SK-N-SH treated with all-trans-retinoic acid at 6 μM for 48 hours (cell line): ENCODE measurements at regions not wholly inside any gene's neighbourhood (a gene's known extent, or its start where the extent isn't known, plus 50 kb on each side); places are given as distances from the start of the nearest gene placed in this dataset.

Experiments used
- ESRRG ChIP-seq: fragments of 250-450 bp; sonication (Bioruptor Pico); IDR thresholded peaks from 2 replicates; pipeline ENCODE4 v1.6.1; 2021; ENCODE audit warnings: mild to moderate bottlenecking
- GLIS3 ChIP-seq: fragments of 250-450 bp; sonication (Bioruptor Pico); IDR thresholded peaks from 2 replicates; pipeline ENCODE4 v1.5.0; 2020; ENCODE audit warnings: mild to moderate bottlenecking, moderate library complexity
- OSR1 ChIP-seq: fragments of 250-450 bp; sonication (Bioruptor Pico); IDR thresholded peaks from 2 replicates; pipeline ENCODE4 v1.8.0; 2022; ENCODE audit warnings: moderate library complexity, mild to moderate bottlenecking, inconsistent platforms
- PATZ1 ChIP-seq: fragments of 250-450 bp; sonication (Bioruptor Pico); IDR thresholded peaks from 2 replicates; pipeline ENCODE4 v1.8.0; 2020; ENCODE audit warnings: mild to moderate bottlenecking, moderate library complexity, borderline replicate concordance
- RARB ChIP-seq: fragments of 250-450 bp; sonication (Bioruptor Pico); IDR thresholded peaks from 2 replicates; pipeline ENCODE4 v1.8.0; 2021; ENCODE audit warnings: mild to moderate bottlenecking, moderate library complexity
- TCF4 ChIP-seq: fragments of 250-450 bp; sonication (Bioruptor Pico); IDR thresholded peaks from 2 replicates; pipeline ENCODE4 v1.8.0; 2021; ENCODE audit warnings: mild to moderate bottlenecking, moderate library complexity, borderline replicate concordance
- ZC3H10 ChIP-seq: fragments of 250-450 bp; sonication (Bioruptor Pico); IDR thresholded peaks from 2 replicates; pipeline ENCODE4 v1.5.1; 2021; ENCODE audit warnings: mild to moderate bottlenecking, moderate library complexity

GRCh38 chr10:78349165-78349516, 315.5 kb downstream of the RPS24 start:
- TF ChIP-seq OSR1 (no peak), PATZ1 (CRISPR knock-in tag) (no peak), GLIS3 (CRISPR knock-in tag) (no peak), RARB (no peak), ESRRG (CRISPR knock-in tag) (no peak), TCF4 (CRISPR knock-in tag) (no peak), ZC3H10 (CRISPR knock-in tag) (no peak)
